Fibroblast of peridontal ligament (primary cell): ENCODE measurements at regions not wholly inside any gene's neighbourhood (a gene's known extent, or its start where the extent isn't known, plus 50 kb on each side); places are given as distances from the start of the nearest gene placed in this dataset.

Experiments used
- DNase-seq: peaks from one replicate; pipeline ENCODE4 v3.0.0-alpha.2; 2010; ENCODE audit errors: extremely low read depth

- no peak for DNase-seq
Measured at GRCh38 chr6:4615891-4616290, 160.3 kb upstream of the CDYL start.

- DNase-seq: no peak
Measured at GRCh38 chr6:4615231-4615630, 161.0 kb upstream of the CDYL start.

GRCh38 chr6:4614637-4615036 lies 161.6 kb upstream of the CDYL start:
- DNase-seq: no peak

GRCh38 chr6:4613795-4614194 lies 162.4 kb upstream of the CDYL start:
- DNase-seq: no peak

GRCh38 chr6:4613381-4613780 lies 162.8 kb upstream of the CDYL start:
- no peak for DNase-seq

- DNase-seq: no peak
Measured at GRCh38 chr6:4612636-4613171, 163.5 kb upstream of the CDYL start.

GRCh38 chr6:4611429-4612129 lies 164.6 kb upstream of the CDYL start:
- no peak for DNase-seq

- DNase-seq: peak; percentile 23
Measured at GRCh38 chr6:4610256-4610655, 165.9 kb upstream of the CDYL start.

GRCh38 chr6:4608361-4609115 lies 167.7 kb upstream of the CDYL start:
- no peak for DNase-seq

GRCh38 chr6:4607793-4608192 lies 168.4 kb upstream of the CDYL start:
- DNase-seq: no peak

- peak; percentile 47 for DNase-seq
Measured at GRCh38 chr6:4606821-4607704, 169.1 kb upstream of the CDYL start.

GRCh38 chr6:4606016-4606415 lies 170.2 kb upstream of the CDYL start:
- DNase-seq: no peak

- no peak for DNase-seq
Measured at GRCh38 chr6:4603856-4604369, 172.3 kb upstream of the CDYL start.

- peak; percentile 33 for DNase-seq
Measured at GRCh38 chr6:4603291-4603690, 172.9 kb upstream of the CDYL start.

GRCh38 chr6:4599924-4600323 lies 176.3 kb upstream of the CDYL start:
- DNase-seq: no peak

- no peak for DNase-seq
Measured at GRCh38 chr6:4598384-4598995, 177.7 kb upstream of the CDYL start.

GRCh38 chr6:4593951-4594350 lies 182.3 kb upstream of the CDYL start:
- DNase-seq: no peak

GRCh38 chr6:4592026-4592425 lies 184.2 kb upstream of the CDYL start:
- DNase-seq: no peak

- no peak for DNase-seq
Measured at GRCh38 chr6:4591218-4591617, 185.0 kb upstream of the CDYL start.

- DNase-seq: no peak
Measured at GRCh38 chr6:4589295-4589694, 186.9 kb upstream of the CDYL start.

- no peak for DNase-seq
Measured at GRCh38 chr6:4588581-4588980, 187.6 kb upstream of the CDYL start.

- no peak for DNase-seq
Measured at GRCh38 chr6:4588163-4588562, 188.0 kb upstream of the CDYL start.
